Ascending aorta (tissue), 2 donors: ENCODE measurements at regions not wholly inside any gene's neighbourhood (a gene's known extent, or its start where the extent isn't known, plus 50 kb on each side); places are given as distances from the start of the nearest gene placed in this dataset.

Experiments
- DNase-seq, 2 donors: peaks; one replicate each; pipeline ENCODE4 v3.0.0-alpha.2; 2019; ENCODE audit warnings: low spot score in 2 of 2
- H3K27ac ChIP-seq, 2 donors: fragments of 200-600 bp; sonication (generic); one replicate each; pipeline ENCODE4 v1.5.1; 2016 to 2017; ENCODE audit warnings: mild to moderate bottlenecking in 1 of 2
- H3K27me3 ChIP-seq: fragments of 200-600 bp; sonication (generic); one replicate; pipeline ENCODE4 v1.5.1; 2017
- H3K36me3 ChIP-seq, 2 donors: fragments of 200-600 bp; sonication (generic); one replicate each; pipeline ENCODE4 v1.5.1; 2016
- H3K4me1 ChIP-seq, 2 donors: fragments of 200-600 bp; sonication (generic); one replicate each; pipeline ENCODE4 v1.5.1; 2016 to 2017; ENCODE audit warnings: mild to moderate bottlenecking in 1 of 2
- H3K4me3 ChIP-seq, 2 donors: fragments of 200-600 bp; sonication (generic); one replicate each; pipeline ENCODE4 v1.5.1; 2016 to 2017; ENCODE audit warnings: mild to moderate bottlenecking in 1 of 2
- H3K9me3 ChIP-seq, 2 donors: fragments of 200-600 bp; sonication (generic); one replicate each; pipeline ENCODE4 v1.5.1; 2016
- intact Hi-C: fragments of 100-400 bp; cut with DNase I; formaldehyde crosslinking; loops from one replicate; pipeline ENCODE4 v1.15.1; 2023
- TF ChIP-seq, protein P1 (sequence below), 3 experiments: fragments of 200-600 bp in 2 of 3; fragments of 450-650 bp in 1 of 3; sonication (generic) in 2 of 3; IDR thresholded peaks; one replicate each; pipeline ENCODE4 v1.5.1; 2016 to 2019; ENCODE audit warnings: antibody characterized with exemption in 3 of 3, mild to moderate bottlenecking in 1 of 3, moderate library complexity in 1 of 3

GRCh38 chr6:26294302-26294701 lies 70.7 kb upstream of the BTN3A2 start:
- no peak overlapping the region for H3K27ac ChIP-seq
- TF ChIP-seq, protein P1, sequence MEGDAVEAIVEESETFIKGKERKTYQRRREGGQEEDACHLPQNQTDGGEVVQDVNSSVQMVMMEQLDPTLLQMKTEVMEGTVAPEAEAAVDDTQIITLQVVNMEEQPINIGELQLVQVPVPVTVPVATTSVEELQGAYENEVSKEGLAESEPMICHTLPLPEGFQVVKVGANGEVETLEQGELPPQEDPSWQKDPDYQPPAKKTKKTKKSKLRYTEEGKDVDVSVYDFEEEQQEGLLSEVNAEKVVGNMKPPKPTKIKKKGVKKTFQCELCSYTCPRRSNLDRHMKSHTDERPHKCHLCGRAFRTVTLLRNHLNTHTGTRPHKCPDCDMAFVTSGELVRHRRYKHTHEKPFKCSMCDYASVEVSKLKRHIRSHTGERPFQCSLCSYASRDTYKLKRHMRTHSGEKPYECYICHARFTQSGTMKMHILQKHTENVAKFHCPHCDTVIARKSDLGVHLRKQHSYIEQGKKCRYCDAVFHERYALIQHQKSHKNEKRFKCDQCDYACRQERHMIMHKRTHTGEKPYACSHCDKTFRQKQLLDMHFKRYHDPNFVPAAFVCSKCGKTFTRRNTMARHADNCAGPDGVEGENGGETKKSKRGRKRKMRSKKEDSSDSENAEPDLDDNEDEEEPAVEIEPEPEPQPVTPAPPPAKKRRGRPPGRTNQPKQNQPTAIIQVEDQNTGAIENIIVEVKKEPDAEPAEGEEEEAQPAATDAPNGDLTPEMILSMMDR (IDR thresholded peaks at IDR 0.05): no peak
- H3K4me3 ChIP-seq: no peak overlapping the region
- no peak for DNase-seq
- no peaks in the 10 kb centered on the region for H3K4me1 ChIP-seq
- no peaks in the 10 kb centered on the region for H3K9me3 ChIP-seq
- no peaks in the 10 kb centered on the region for H3K27me3 ChIP-seq
- intact Hi-C loops: no loop called here
- H3K36me3 ChIP-seq: no peaks in the 10 kb centered on the region

GRCh38 chr6:26295691-26296555 lies 69.1 kb upstream of the BTN3A2 start:
- Histone ChIP-seq H3K27ac (no peak overlapping the region), H3K9me3 (no peaks in the 10 kb centered on the region), H3K36me3 (no peaks in the 10 kb centered on the region), H3K4me3 (no peak overlapping the region), H3K27me3 (no peaks in the 10 kb centered on the region), H3K4me1 (no peaks in the 10 kb centered on the region)
- no peak for DNase-seq
- TF ChIP-seq, protein P1 (IDR thresholded peaks at IDR 0.05): no peak
- intact Hi-C loops: no loop called here

DNA sequence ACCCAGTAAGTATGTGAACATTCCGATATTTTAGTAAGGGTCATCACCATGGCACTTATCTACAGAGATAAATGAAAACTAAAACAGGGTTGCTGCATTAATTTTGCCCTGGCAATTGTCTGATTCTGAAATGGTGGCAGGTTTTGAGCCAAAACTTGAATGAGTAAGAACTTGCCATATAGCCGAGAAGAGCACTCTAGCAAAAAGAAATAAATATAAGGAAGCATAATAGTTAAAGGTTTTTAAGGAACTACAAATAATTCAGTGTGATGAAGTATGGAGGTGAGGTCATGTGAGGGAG lies 68.5 kb upstream of the BTN3A2 start:
- no peak overlapping the region for H3K27ac ChIP-seq
- DNase-seq: no peak
- H3K4me1 ChIP-seq: no peaks in the 10 kb centered on the region
- no peaks in the 10 kb centered on the region for H3K27me3 ChIP-seq
- intact Hi-C loops: no loop called here
- no peaks in the 10 kb centered on the region for H3K36me3 ChIP-seq
- no peak overlapping the region for H3K4me3 ChIP-seq
- TF ChIP-seq, protein P1 (IDR thresholded peaks at IDR 0.05): no peak
- no peaks in the 10 kb centered on the region for H3K9me3 ChIP-seq

DNA sequence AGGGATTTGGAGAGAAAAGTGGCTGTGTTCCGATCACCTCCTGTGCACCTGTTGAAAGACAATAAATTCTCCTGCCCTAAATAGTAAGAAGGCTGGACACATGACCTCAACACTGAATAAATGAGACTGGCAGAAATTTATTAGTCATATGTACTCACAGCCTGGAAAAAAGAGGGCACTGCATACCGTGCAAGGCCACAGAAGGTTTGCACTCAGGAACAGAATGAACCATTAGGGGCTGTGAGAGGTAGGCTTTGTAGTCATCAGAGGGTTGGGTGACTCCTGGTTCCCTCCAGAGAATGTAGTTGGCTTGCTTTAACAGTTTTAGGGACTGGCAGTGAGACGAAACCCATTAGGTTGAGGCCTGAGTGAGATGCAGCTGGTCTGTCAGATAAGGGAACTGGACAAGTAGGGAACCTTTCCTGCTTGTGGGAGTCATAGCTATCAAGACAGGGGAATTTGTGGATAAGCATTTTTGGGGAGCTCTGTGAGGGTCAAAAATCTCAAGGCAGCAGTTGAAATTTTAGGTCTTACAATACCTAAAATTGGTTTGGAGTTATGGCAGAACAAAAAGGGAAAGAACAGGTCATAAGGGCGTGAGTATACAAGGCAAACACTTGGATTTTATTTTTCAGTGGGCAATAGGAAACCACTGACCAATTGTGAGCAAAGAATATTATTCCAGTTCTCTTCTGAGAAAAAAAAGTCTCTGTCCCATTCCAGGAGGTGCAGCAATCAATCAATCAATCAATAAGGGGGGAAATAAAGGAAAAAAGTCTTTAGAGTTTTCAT lies 67.9 kb upstream of the BTN3A2 start:
- no peak for DNase-seq
- no peaks in the 10 kb centered on the region for H3K36me3 ChIP-seq
- no peak overlapping the region for H3K27ac ChIP-seq
- H3K4me3 ChIP-seq: no peak overlapping the region
- TF ChIP-seq, protein P1 (IDR thresholded peaks at IDR 0.05): no peak
- no peaks in the 10 kb centered on the region for H3K4me1 ChIP-seq
- intact Hi-C loops: no loop called here
- no peaks in the 10 kb centered on the region for H3K9me3 ChIP-seq
- H3K27me3 ChIP-seq: no peaks in the 10 kb centered on the region

DNA sequence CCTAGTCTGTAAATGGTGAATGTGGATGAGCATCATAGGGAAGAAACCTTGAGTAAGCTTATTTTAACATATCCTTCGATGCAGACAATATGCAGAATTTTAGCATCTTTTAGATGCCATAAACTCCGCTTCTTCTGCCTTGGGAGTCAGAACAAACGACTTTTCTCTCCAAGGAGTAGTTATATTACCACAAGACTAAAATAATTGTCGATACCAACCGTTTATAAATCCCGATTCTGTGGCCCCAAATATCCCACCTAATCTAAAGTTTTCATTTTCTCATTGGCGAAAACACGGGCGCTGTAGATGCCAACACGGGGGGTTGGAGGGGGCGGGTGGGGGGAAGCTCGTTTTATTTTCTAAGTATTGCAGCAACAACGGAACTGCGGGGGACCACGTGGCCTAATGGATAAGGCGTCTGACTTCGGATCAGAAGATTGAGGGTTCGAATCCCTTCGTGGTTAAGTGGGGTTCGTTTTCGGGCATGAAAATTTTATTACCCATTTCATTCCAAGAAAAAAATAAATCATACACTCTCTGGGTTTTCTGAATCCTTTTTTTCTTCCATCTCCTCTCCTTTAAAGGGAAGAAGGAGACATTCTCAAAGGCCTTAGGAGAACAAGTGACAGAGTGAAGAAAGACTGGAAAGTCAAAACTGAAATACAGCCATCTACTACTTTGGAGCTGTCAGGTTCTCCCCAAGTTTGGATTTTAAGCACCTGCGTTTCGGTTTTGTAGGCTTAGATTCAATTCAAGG lies 65.5 kb upstream of the BTN3A2 start:
- Histone ChIP-seq H3K27ac (no peak overlapping the region), H3K36me3 (no peaks in the 10 kb centered on the region), H3K9me3 (no peaks in the 10 kb centered on the region), H3K27me3 (no peaks in the 10 kb centered on the region), H3K4me1 (no peaks in the 10 kb centered on the region), H3K4me3 (no peak overlapping the region)
- DNase-seq: no peak
- intact Hi-C loops: no loop called here
- TF ChIP-seq, protein P1 (IDR thresholded peaks at IDR 0.05): no peak
